HG03159 (cell line): ENCODE measurements at regions not wholly inside any gene's neighbourhood (a gene's known extent, or its start where the extent isn't known, plus 50 kb on each side); places are given as distances from the start of the nearest gene placed in this dataset.
A peak's percentile ranks its signal among the peaks of the same experiment; 100 is the strongest.
"Not testable (repeated sequence)": the region's sequence is repeated elsewhere in the genome, so short reads cannot be mapped to it uniquely, and the experiment has no call there.

Experiments
- ATAC-seq: cut with Tn5 transposase; IDR thresholded peaks from one replicate; pipeline ENCODE4 v1.9.1; 2021; ENCODE audit warnings: mild to moderate bottlenecking, moderate library complexity; ENCODE audit not compliant: unreplicated experiment

- ATAC-seq, result no peak
Observed at GRCh38 chr11:8772571-8773519, 90.3 kb downstream of the RPL27A start.

- ATAC-seq, result no peak
Observed at GRCh38 chr11:8773916-8774539, 91.4 kb downstream of the RPL27A start.

DNA sequence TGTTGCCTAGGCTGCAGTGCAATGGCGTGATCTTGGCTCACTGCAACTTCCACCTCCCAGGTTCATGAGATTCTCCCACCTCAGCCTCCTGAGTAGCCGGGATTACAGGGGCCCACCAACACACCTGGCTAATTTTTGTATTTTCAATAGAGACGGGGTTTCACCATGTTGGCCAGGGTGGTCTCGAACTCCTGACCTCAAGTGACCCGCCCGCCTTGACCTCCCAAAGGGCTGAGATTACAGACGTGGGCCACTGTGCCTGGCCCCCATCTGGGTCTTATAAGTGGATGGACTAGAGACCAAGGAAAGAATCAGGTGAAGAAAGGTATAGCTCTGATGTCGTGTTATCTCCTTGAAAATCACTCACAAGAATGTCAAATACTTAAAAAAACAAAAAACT lies 92.3 kb downstream of the RPL27A start:
- ATAC-seq, result not testable (repeated sequence)

DNA sequence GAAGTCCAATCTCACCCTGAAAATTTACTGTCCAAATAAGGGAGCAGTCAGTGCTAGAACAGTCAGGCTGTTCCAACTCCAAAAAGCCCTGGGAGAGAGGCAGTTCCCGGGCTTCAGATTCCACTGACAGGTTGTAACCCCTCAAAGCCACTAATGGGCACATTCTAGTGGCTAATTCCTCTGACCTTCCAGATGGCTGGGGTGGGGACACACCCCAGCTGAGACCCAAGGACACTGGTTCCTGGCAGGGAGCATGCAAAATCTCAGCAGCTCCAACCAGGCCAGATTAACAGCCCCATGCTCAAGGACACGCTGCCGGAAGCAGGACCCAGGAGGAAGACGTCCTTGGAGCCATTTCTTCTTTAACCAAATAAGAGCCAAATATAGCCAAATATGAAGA lies 92.7 kb downstream of the RPL27A start:
- no peak for ATAC-seq

GRCh38 chr11:8775734-8776133 lies 93.1 kb downstream of the RPL27A start:
- ATAC-seq, result no peak

DNA sequence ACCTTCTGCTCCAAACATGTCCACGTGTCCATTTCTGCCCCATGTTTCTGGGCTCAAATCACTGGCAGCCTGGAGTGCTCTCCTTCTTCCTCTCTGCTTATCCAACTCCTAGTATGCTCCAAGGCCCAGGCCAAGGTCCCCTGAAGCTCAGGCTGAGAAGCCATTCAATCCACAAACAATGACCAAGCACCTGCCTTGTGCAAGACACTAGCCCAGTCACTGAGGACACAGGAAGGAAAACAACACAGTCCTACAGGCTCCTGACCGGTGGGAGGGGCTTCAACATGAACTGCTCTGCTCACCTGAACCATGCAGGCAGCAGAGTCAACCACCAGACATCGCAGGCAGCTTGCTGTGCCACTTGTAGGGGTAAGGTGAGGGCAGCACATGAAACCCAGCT lies 93.6 kb downstream of the RPL27A start:
- ATAC-seq, result no peak

GRCh38 chr11:8777907-8778767 lies 95.5 kb downstream of the RPL27A start:
- ATAC-seq, result peak; percentile 67

- ATAC-seq, result no peak
Observed at GRCh38 chr11:8779107-8779506, 96.5 kb downstream of the RPL27A start.

- ATAC-seq, result no peak
Observed at GRCh38 chr11:8779732-8780131, 97.1 kb downstream of the RPL27A start.

DNA sequence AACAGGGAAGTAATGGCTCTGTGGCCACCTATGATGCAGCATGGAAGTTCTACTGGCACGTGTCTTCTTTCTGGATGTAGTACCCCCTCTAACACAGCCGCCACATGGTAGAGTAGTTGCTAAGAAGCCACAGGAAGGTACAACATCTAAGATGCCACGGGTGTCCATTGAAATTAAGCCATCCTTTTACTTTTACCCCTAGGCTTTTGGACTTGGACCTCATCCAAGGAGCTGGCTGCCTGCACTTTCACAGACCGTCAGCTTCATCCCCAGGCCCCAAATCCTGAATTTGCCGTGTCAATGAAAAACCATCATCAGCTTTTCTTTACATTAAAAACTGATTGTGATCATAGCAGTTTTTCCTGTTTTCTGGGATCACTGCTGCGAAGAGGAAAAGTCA lies 102.4 kb downstream of the RPL27A start:
- ATAC-seq, result no peak

DNA sequence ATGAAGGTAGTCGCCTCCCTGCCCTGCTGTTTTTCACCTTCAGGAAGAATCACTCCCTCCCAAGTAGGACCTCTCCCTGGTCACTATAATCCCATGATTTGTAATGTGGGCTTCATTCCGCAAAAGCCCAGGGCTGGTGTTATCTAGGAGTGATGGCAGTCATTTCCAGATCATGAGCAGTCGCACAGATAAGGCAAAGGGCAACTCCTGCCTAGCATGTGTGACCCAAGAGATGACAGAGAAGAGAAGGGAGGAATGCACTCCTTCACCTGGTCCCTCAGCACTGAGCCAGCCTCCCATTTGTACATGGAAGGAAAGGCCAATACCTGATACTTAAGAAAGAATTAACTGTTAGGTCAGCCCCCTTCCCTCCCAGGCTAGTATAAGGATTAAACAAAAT lies 102.9 kb downstream of the RPL27A start:
- ATAC-seq, result no peak

DNA sequence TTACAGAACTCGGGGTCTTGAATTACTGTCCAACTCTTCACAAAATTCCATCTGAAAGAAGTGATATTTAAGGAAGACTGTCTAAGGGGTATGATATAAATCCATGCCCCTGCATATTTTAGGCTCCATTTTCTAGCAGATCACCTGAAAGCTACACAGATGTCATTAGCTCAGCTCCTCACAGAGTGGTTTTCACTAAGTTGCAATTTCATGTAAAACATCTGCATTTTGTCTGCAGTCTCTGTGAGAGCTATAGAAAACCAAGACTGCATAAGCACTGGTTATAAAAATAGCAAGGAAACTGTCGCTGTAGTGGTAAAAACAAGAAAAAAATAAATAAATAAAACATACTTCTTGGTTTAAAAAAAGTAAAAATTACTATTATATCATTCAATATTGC lies 103.4 kb downstream of the RPL27A start:
- ATAC-seq, result no peak

DNA sequence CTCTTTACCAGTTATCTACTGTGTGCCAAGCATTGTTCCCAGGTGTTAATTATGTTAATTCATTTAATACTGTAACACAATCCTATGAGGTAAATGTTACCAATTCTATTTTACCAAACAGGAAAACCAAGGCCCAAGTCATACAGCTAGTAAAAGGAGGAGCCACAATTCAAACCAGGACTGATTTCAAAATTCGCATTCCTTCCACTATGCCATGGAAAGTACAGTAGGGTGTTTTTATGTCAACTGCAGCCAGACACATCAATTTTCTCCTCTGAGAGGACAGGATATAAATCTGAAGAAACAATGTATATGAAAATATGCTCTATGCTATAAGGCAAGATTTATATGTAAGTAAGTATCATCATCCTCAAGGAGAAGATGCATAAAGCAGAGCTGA lies 104.3 kb downstream of the RPL27A start:
- no peak for ATAC-seq

- ATAC-seq, result no peak
Observed at GRCh38 chr11:8787372-8787771, 104.8 kb downstream of the RPL27A start.

DNA sequence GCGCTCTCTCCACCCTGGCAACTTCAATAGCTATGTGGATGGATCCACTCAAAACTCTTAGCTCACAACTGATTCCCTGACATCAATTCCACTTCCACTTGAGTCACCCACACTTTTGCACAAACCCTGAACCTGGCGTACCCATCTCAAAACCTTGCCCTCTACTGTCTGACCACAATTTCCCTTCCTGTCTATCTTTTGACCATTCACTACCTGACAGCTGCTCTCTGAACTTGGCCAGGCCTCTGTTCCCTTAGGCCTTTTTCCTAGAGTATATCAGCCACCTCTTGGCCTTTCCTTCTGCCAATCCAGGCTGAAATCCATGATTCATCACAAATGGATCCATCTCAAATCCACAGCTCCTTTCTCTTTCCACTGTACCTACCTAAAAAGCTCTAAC lies 106.0 kb downstream of the RPL27A start:
- no peak for ATAC-seq

DNA sequence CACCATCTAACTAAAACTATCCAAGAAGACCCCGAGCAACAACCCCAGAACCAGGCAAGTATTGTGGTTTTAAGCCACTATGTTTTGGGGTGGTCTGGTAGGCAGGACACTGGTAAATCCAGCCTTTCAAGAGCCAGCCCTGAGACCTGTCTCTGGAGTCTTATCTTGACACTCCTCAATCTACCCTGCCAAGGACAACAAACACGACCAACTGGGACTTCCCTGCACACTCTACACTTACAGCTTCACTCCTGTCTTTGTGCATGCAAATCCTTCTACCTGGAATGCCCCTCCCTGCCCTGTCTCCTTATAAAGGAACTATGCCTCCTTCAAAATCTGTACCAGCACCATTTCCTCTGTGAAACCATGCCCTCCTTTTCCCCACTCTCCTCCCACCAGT lies 107.3 kb downstream of the RPL27A start:
- no peak for ATAC-seq

- ATAC-seq, result no peak
Observed at GRCh38 chr11:8790968-8791367, 108.4 kb downstream of the RPL27A start.

DNA sequence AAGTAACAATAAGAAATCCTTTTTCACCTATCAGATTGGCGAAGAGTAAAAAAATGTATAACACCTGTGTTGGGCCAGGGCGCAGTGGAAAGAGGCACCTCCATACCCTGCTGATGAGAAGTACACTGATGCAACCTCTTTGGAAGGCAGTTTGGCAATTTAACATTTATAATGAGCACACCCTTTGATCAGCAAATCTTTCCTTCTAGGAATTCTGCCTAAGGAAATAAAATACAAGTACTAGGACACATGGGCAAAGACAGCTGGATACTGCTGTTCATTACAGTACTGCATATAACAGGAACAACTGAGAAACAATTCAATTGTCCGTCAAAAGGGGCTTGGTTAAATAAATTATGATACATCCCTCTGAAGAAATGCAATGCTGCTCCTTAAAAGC lies 110.1 kb downstream of the RPL27A start:
- no peak for ATAC-seq

GRCh38 chr11:8793114-8793777 lies 110.7 kb downstream of the RPL27A start:
- ATAC-seq, result no peak

GRCh38 chr11:8794126-8794525 lies 111.5 kb downstream of the RPL27A start:
- no peak for ATAC-seq

DNA sequence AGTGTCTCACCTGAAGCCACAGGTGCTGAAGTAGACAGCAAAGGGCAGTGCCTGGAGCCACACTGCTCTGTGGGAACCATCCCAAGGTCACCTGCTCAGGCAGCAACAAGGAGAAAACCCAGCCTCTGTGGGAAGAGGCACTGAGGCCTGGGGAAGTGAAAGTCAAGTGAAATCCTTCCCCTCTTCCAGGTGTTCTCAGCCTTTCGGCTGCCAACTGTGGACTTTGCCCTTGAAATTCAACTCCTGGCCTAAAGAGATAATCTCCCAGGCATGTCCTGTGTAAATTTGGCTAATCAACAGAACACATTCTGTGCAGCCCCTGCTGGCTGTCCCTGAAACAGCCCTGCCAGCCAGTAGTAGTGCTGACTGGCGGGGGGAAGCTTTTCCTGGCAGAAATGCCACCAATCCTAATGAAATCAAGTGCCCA lies 112.1 kb downstream of the RPL27A start:
- no peak for ATAC-seq
